ENCODE measurements at regions not wholly inside any gene's neighbourhood (a gene's known extent, or its start where the extent isn't known, plus 50 kb on each side); places are given as distances from the start of the nearest gene placed in this dataset.

DNA sequence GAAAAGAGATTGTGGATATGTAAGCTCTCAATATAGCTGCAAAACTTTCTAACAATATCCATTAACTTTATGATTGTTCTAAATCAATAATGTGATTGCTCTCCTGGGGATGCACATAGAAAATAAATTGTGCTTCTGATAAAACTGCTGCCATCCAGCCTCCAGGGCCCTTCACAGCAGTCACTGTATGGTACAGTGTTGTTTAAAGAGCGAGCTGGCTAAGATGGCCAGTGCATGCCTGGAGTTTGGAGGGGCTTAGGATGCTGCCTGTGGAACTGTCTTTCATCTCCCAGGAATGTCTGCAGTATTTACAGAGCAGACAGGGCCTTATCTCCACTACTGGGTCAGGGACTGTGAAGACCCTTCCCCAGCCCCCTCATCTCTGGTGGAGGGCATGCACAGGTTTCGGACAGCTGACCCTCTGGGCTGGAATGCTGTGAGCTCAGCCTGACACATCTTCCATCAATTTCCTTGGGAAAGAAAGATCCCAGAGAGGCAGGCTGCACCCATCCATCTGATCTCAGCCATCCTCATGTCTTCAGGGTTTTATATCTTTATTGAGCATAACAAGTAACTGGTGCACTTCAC, 137.0 kb downstream of the PLPP3 start:
- WGBS (ENCODE audit: missing lambda C conversion rate), result 100% methylated on average over 1 of the region's 2 CpGs
- FAIRE-seq (no peak), ATAC-seq (no peak), DNase-seq (ENCODE audit: low read depth in 1 of 2, low spot score in 1 of 2) (no peak)
- Histone ChIP-seq H3K4me3 (no peak overlapping the region), H3K4me1 (peaks cover 18% of the 10 kb centered on the region; the same call in 2 of the 3 replicates), H3K4me2 (no peak overlapping the region), H3K27ac (no peak overlapping the region), H3K9me3 (no peaks in the 10 kb centered on the region)
- TF ChIP-seq NFE2L2 (conservative IDR thresholded peaks at IDR 0.05; ENCODE audit: low read length) (no peak), HOXB5 (CRISPR knock-in tag; IDR thresholded peaks at IDR 0.05) (no peak), CEBPB (IDR thresholded peaks at IDR 0.05) (no peak), EP300 (IDR thresholded peaks at IDR 0.05) (no peak), KDM1A (IDR thresholded peaks at IDR 0.05; ENCODE audit: low read depth) (no peak), MAZ (IDR thresholded peaks at IDR 0.05; ENCODE audit: borderline replicate concordance, low read depth, low read length) (no peak), BHLHE40 (IDR thresholded peaks at IDR 0.05; ENCODE audit: low read depth, low read length) (no peak)
- TF ChIP-seq, protein P1, sequence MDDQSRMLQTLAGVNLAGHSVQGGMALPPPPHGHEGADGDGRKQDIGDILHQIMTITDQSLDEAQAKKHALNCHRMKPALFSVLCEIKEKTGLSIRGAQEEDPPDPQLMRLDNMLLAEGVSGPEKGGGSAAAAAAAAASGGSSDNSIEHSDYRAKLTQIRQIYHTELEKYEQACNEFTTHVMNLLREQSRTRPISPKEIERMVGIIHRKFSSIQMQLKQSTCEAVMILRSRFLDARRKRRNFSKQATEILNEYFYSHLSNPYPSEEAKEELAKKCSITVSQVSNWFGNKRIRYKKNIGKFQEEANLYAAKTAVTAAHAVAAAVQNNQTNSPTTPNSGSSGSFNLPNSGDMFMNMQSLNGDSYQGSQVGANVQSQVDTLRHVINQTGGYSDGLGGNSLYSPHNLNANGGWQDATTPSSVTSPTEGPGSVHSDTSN (IDR thresholded peaks at IDR 0.05), result no peak
- ChIA-PET POLR2A (no interaction called here), CTCF (no interaction called here)

DNA sequence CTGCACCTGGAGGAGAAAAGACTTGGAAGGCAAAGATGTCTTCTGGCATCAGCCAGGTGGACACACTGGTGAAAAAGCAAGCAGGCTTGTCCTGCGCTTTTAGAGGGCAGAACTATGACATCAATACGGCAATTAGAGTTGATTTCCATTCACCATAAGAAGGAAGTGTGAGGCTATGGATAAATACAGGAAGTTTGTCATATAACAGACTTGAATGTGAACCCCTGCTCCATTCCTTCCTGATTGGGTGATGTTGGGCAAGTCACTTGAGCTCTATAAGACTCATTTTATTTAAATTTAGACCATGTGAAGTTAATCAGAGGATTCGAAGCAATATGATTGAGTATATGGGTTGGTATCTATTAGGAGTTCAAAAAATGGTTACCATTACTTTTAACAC, 137.8 kb downstream of the PLPP3 start:
- Histone ChIP-seq H3K4me3 (no peak overlapping the region), H3K4me1 (peaks cover 12% of the 10 kb centered on the region; the same call in 2 of the 3 replicates), H3K9me3 (no peaks in the 10 kb centered on the region), H3K27ac (no peak overlapping the region), H3K4me2 (no peak overlapping the region)
- TF ChIP-seq EP300 (IDR thresholded peaks at IDR 0.05), result no peak
- DNase-seq (ENCODE audit: low read depth in 1 of 2, low spot score in 1 of 2) (no peak), FAIRE-seq (no peak), ATAC-seq (no peak)
- ChIA-PET CTCF (no interaction called here), POLR2A (no interaction called here)
- 89% methylated on average over 3 of the region's 3 CpGs for WGBS (ENCODE audit: missing lambda C conversion rate)

DNA sequence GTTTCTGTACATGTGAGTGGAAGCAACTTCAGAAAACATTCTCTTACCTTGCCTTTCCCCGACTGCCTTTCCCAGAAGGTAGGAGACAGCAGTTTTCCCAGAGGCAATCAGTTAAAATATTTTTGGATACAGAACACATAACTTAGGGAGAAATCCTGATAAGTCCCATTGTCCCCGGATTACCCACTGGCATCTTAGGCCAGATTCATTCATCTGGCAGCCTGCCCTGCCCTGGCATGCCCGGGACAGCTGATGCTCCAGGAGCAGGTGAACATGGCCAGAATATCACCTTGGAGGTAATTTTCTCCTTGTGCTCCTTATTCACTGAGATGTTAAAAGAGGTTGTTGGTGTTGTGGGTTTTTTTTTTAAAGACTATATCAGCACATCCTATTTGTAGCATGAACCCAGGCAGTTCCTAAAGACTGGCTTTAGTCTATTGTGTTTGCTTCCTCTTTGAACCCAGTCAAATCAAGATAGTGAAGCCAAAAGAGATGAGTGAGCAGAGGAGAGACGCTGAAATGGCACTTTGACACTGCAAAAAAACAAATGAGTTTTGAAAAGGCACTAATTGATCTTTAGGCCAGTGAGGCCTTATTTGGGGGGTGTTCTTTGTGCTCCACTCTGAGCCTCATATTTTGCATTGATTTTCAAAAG, 139.6 kb downstream of the PLPP3 start:
- DNase-seq (ENCODE audit: low read depth in 1 of 2, low spot score in 1 of 2) (no peak), FAIRE-seq (no peak), ATAC-seq (no peak)
- Histone ChIP-seq H3K27ac (0 out of 6 replicates have a peak overlapping the region, but pooled peaks of 1 of the 2 experiments have one; percentile 24), H3K4me2 (no peak overlapping the region), H3K9me3 (no peaks in the 10 kb centered on the region), H3K4me1 (0 out of 3 replicates have a peak, but pooled peaks cover 7% of the 10 kb centered on the region), H3K4me3 (no peak overlapping the region)
- WGBS (ENCODE audit: missing lambda C conversion rate), result 31% methylated on average over 4 of the region's 4 CpGs
- ChIA-PET CTCF (no interaction called here), POLR2A (no interaction called here)
- TF ChIP-seq CHD4 (IDR thresholded peaks at IDR 0.05; ENCODE audit: borderline replicate concordance) (no peak), EHF (CRISPR knock-in tag; IDR thresholded peaks at IDR 0.05) (no peak), NPAS2 (CRISPR knock-in tag; IDR thresholded peaks at IDR 0.05; ENCODE audit: borderline replicate concordance) (no peak), FOSL2 (IDR thresholded peaks at IDR 0.05) (no peak), FOSL2 (CRISPR knock-in tag; IDR thresholded peaks at IDR 0.05) (no peak), SREBF2 (IDR thresholded peaks at IDR 0.05) (no peak), ZC3H11A (IDR thresholded peaks at IDR 0.05) (no peak), CHD2 (IDR thresholded peaks at IDR 0.05; ENCODE audit: low read length, partially characterized antibody) (no peak), RFX5 (IDR thresholded peaks at IDR 0.05) (no peak), CBX8 (IDR thresholded peaks at IDR 0.05) (no peak), HDAC2 (IDR thresholded peaks at IDR 0.05) (no peak), RARB (CRISPR knock-in tag; IDR thresholded peaks at IDR 0.05) (no peak), CEBPB (IDR thresholded peaks at IDR 0.05) (no peak), ZNF302 (CRISPR knock-in tag; IDR thresholded peaks at IDR 0.05) (no peak), RNF2 (IDR thresholded peaks at IDR 0.05; ENCODE audit: borderline replicate concordance, low read depth) (no peak), HOXB5 (CRISPR knock-in tag; IDR thresholded peaks at IDR 0.05) (no peak), MYC (IDR thresholded peaks at IDR 0.05; ENCODE audit: borderline replicate concordance, low read length) (no peak), HOXB13 (CRISPR knock-in tag; IDR thresholded peaks at IDR 0.05; ENCODE audit: low read depth) (no peak), NR3C1 (IDR thresholded peaks at IDR 0.05) (no peak)
- TF ChIP-seq, protein P2, sequence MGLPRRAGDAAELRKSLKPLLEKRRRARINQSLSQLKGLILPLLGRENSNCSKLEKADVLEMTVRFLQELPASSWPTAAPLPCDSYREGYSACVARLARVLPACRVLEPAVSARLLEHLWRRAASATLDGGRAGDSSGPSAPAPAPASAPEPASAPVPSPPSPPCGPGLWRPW (IDR thresholded peaks at IDR 0.05), result no peak
- TF ChIP-seq, protein P1 (IDR thresholded peaks at IDR 0.05), result no peak
